Neural crest cell (in vitro differentiated cells): ENCODE measurements at regions not wholly inside any gene's neighbourhood (a gene's known extent, or its start where the extent isn't known, plus 50 kb on each side); places are given as distances from the start of the nearest gene placed in this dataset.

ENCODE experiments used
- DNase-seq: peaks from one replicate; pipeline ENCODE4 v3.0.0; 2021; ENCODE audit warnings: low read depth, mixed read lengths, low spot score
- H3K27ac Mint-ChIP-seq: one replicate; pipeline ENCODE4 v1.8.0; 2021; ENCODE audit warnings: mild to moderate bottlenecking, mixed read lengths; ENCODE audit not compliant: unreplicated experiment
- H3K27me3 Mint-ChIP-seq: 2 replicates; pipeline ENCODE4 v1.8.0; 2021; ENCODE audit warnings: low read depth, mild to moderate bottlenecking, mixed read lengths
- H3K36me3 Mint-ChIP-seq: 2 replicates; pipeline ENCODE4 v1.8.0; 2021; ENCODE audit warnings: low read depth, mild to moderate bottlenecking, mixed read lengths
- H3K4me1 Mint-ChIP-seq: 2 replicates; pipeline ENCODE4 v1.8.0; 2021; ENCODE audit warnings: mixed read lengths
- H3K4me3 Mint-ChIP-seq: one replicate; pipeline ENCODE4 v1.8.0; 2021; ENCODE audit warnings: mild to moderate bottlenecking, mixed read lengths
- H3K9me3 Mint-ChIP-seq: 2 replicates; pipeline ENCODE4 v1.8.0; 2021; ENCODE audit warnings: mixed read lengths
- TF ChIP-seq, protein P1 (sequence below): fragments of 200-600 bp; sonication (generic); conservative IDR thresholded peaks from 2 replicates; pipeline ENCODE4 v1.5.0; 2021; ENCODE audit warnings: antibody characterized with exemption, mild to moderate bottlenecking

- no peaks in the 10 kb centered on the region for H3K9me3 Mint-ChIP-seq
- no peak overlapping the region for H3K4me3 Mint-ChIP-seq
- H3K36me3 Mint-ChIP-seq, result no peaks in the 10 kb centered on the region
- H3K27ac Mint-ChIP-seq, result no peak overlapping the region
- no peaks in the 10 kb centered on the region for H3K4me1 Mint-ChIP-seq
- DNase-seq, result no peak
- H3K27me3 Mint-ChIP-seq, result no peaks in the 10 kb centered on the region
- TF ChIP-seq, protein P1, sequence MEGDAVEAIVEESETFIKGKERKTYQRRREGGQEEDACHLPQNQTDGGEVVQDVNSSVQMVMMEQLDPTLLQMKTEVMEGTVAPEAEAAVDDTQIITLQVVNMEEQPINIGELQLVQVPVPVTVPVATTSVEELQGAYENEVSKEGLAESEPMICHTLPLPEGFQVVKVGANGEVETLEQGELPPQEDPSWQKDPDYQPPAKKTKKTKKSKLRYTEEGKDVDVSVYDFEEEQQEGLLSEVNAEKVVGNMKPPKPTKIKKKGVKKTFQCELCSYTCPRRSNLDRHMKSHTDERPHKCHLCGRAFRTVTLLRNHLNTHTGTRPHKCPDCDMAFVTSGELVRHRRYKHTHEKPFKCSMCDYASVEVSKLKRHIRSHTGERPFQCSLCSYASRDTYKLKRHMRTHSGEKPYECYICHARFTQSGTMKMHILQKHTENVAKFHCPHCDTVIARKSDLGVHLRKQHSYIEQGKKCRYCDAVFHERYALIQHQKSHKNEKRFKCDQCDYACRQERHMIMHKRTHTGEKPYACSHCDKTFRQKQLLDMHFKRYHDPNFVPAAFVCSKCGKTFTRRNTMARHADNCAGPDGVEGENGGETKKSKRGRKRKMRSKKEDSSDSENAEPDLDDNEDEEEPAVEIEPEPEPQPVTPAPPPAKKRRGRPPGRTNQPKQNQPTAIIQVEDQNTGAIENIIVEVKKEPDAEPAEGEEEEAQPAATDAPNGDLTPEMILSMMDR, result no peak
These were observed 274.6 kb upstream of the KLF6 start for GRCh38 chr10:4059471-4060138.

DNA sequence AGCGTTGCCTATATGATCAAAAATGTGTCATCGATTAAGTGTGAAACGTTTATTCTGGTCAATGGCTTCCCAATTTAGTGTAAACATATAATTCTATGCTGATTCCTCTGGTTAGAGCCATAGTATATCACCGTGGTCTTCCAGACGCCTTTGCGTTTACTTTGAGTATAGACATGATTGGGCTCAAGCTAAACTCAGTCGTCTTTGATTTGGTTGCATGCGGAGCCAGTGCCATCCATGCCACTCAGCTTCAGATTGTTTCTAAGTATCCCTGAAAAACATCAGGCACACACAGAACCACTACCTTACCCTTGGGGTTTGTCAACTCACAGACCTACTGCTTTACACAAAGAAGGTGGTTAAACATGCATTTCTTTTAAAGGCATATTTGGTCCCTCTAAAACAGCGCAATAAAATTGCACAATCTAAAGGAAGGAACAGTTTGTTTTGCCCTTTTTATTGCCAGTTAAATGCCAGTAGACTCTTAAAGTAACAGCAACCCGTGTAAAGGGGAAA is 273.6 kb upstream of the KLF6 start:
- H3K27me3 Mint-ChIP-seq, result no peaks in the 10 kb centered on the region
- DNase-seq, result no peak
- no peak overlapping the region for H3K27ac Mint-ChIP-seq
- no peaks in the 10 kb centered on the region for H3K9me3 Mint-ChIP-seq
- H3K4me1 Mint-ChIP-seq, result no peaks in the 10 kb centered on the region
- no peak overlapping the region for H3K4me3 Mint-ChIP-seq
- TF ChIP-seq, protein P1, result no peak
- no peaks in the 10 kb centered on the region for H3K36me3 Mint-ChIP-seq

DNA sequence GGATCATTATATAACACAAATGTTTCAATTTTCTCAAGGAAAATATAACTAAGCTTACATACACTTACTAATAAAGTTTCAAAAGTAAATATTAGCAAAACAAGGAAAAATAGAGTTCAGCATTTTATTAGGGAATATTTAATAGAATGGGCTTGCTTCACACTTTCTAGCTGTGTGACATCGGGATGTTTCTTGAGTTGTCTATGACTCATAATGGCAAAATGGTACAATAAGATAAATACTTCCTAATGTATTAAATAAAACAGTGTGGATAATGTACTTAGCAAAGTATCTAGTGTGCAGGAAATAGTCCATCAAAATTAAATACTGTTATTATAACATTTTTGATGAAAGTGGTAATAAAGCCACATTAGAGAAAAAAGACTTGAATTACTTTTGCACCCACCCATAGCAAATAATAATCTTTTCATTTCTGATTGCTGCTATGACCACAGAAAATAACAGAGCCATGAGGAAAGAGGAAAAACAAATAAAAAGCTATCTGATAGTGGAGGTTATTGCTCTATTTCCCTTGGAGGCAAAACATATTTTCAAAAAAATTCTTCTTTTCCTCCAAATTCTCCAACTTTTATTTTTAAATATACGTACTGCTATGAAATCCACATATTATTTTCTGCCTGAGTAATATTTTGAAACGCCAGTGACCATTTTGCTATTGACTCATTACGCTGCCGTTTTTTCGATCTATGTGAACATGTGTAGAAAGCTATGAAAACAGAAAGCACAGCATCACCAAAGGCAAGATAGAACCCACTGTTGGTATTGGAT is 272.9 kb upstream of the KLF6 start:
- no peaks in the 10 kb centered on the region for H3K36me3 Mint-ChIP-seq
- no peak overlapping the region for H3K27ac Mint-ChIP-seq
- H3K4me3 Mint-ChIP-seq, result no peak overlapping the region
- H3K9me3 Mint-ChIP-seq, result no peaks in the 10 kb centered on the region
- no peaks in the 10 kb centered on the region for H3K27me3 Mint-ChIP-seq
- H3K4me1 Mint-ChIP-seq, result no peaks in the 10 kb centered on the region
- TF ChIP-seq, protein P1, result no peak
- DNase-seq, result no peak

DNA sequence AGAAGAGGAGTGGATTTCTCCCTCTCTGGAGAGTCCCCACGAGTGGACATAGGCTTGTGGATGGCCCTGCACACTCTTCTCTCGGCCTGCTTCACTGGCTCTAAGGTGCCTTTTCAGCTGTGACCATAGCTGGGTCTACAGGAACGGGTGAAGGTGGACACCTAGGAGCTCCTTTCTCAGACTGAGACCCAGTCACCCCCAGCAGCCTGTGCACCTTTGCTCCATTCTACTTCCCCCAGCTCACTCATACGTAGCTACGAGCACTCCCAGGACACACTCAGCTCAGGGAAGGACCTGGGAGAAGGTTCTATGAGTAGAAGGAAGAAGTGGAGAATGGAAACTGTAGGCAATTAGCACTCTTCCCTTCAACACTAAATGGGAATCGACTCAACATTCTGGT is 272.0 kb upstream of the KLF6 start:
- Mint-ChIP-seq H3K4me3 (no peak overlapping the region), H3K9me3 (no peaks in the 10 kb centered on the region), H3K27me3 (no peaks in the 10 kb centered on the region), H3K4me1 (no peaks in the 10 kb centered on the region), H3K27ac (no peak overlapping the region), H3K36me3 (no peaks in the 10 kb centered on the region)
- TF ChIP-seq, protein P1, result no peak
- no peak for DNase-seq

DNA sequence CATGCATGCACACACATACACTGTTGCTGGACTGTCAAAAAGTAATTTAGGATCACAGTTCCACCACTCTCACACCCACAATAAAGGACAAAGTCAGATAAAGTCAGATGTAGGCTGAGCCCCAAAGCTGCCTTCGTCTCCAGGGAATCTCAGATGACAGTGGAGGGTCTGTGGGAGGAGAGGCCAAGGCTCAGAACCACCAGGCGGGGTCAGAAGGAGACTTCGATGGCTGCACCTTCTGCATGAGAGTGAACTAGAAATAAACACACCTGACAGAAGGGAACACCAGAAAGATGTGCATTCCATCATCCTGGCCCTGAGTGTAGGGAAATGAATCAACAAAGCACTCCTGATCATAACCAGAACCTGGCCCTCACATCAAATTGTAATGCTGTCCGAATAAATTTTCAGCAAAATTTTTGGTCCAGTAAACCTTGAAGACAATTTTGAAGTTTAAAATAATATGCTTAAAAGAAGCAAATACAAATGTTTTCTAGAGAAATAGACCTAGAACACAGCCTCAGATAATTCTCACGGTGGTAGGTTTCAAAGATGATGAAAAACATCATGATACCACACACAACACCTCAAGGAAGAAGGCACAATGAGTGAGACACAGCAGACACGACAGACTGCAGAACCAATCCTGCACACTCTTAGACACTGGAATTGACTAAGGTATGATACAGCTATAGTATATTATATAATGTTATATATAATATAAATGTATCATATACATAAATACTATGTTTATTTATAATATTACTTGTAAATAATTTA is 269.8 kb upstream of the KLF6 start:
- TF ChIP-seq, protein P1, result no peak
- Mint-ChIP-seq H3K27me3 (no peaks in the 10 kb centered on the region), H3K36me3 (no peaks in the 10 kb centered on the region), H3K27ac (no peak overlapping the region), H3K4me3 (no peak overlapping the region), H3K4me1 (peaks cover 9% of the 10 kb centered on the region), H3K9me3 (no peaks in the 10 kb centered on the region)
- DNase-seq, result no peak
